ENCODE measurements at regions not wholly inside any gene's neighbourhood (a gene's known extent, or its start where the extent isn't known, plus 50 kb on each side); places are given as distances from the start of the nearest gene placed in this dataset.

- TF ChIP-seq, protein P1, sequence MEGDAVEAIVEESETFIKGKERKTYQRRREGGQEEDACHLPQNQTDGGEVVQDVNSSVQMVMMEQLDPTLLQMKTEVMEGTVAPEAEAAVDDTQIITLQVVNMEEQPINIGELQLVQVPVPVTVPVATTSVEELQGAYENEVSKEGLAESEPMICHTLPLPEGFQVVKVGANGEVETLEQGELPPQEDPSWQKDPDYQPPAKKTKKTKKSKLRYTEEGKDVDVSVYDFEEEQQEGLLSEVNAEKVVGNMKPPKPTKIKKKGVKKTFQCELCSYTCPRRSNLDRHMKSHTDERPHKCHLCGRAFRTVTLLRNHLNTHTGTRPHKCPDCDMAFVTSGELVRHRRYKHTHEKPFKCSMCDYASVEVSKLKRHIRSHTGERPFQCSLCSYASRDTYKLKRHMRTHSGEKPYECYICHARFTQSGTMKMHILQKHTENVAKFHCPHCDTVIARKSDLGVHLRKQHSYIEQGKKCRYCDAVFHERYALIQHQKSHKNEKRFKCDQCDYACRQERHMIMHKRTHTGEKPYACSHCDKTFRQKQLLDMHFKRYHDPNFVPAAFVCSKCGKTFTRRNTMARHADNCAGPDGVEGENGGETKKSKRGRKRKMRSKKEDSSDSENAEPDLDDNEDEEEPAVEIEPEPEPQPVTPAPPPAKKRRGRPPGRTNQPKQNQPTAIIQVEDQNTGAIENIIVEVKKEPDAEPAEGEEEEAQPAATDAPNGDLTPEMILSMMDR (IDR thresholded peaks at IDR 0.05), result no peak
- no peak for TF ChIP-seq POLR2A (IDR thresholded peaks at IDR 0.05)
Observed at GRCh38 chr1:207221934-207222351, 99.5 kb upstream of the CD55 start.
